ENCODE measurements at regions not wholly inside any gene's neighbourhood (a gene's known extent, or its start where the extent isn't known, plus 50 kb on each side); places are given as distances from the start of the nearest gene placed in this dataset.
A peak's percentile ranks its signal among the peaks of the same experiment; 100 is the strongest.
"Not testable (repeated sequence)": the region's sequence is repeated elsewhere in the genome, so short reads cannot be mapped to it uniquely, and the experiment has no call there.

DNA sequence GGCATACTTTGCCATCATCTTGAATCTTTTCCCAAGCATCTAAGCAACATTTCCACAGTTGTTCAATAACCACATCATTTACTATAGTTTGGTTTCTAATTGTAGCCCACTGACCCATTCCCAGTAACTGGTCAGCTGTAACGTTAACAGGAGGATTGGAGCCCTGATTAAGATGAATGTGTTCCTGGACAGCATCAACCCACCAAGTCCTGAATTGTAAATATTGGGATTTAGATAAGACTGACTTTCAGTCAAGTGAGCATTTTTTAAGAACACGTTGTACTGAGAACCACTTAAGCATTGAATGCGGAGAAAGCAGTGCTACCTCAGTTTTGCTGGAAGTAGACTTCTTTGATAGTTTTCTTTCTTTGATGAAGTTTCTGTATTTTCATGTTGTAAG, 53.3 kb upstream of the ARL4D start:
- DNase-seq, result not testable (repeated sequence)

DNA sequence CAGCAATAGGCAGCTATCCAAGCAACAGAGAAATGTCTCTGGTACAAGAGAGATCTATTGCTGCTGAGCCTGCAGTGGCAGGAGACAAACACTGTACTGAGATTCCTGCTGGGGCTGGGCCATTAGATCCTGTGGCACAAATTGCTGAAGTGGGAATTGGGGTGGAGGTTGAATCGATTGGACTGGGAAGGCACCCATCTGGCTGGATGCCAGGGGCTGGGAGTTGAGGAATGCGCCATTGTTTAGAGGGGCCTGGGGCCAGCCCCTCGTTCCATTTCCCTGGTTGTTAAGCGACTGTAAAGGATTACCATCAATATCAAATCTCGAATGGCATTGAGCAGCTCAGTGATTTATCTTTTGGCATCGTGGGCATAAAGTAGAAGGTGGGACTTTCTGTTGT, 54.1 kb upstream of the ARL4D start:
- no peak for DNase-seq

DNA sequence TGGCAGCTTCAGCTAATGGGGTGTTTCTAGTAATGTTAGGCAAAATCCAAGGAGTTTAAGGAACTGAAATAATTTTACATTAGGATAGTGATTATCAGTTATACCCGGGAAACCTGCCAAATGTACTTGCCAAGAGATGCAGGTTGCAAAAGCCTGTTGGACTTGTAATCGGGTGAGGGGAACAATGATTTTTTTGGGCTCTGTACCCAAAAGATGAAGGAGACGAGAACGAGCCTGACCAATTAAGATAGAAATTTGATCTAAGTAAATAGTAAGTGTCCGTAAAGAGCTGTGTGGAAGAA, 56.3 kb upstream of the ARL4D start:
- DNase-seq, result no peak

DNA sequence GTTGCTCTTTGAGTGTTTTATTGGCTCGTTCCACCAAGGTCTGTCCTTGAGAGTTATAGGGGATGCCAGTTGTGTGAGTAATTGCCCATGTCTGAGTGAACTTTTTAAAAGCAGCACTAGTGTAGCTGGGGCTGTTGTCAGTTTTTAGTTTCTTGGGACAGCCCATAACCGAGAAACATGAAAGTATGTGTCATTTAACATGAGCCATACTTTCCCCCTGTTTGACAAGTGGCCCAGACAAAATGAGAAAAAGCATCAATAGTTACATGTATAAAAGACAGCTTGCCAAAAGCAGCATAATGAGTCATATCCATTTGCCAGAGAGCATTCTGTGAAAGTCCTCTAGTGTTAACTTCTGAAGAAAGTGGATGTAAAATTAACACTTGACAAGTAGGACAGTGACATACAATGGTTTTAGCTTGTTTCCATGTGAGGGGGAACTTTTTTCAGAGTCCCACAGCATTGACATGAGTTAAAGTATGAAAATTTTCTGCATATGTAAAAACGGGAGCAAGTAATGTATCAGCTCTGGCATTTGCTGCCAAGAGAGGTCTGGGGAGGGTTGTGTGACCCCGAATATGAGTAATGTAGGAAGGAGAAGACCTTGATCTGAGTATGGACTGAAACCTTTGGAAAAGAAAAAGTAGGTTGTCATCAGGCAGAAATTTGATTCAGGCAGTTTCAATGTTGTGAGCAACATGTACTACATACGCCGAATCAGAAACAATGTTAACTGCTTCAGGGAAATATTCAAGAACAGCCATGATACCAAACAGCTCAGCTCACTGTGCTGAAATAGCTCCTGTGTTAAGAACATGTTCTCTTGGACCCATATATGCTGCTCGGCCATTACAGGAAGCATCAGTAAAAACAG, 56.8 kb upstream of the ARL4D start:
- no peak for DNase-seq

DNA sequence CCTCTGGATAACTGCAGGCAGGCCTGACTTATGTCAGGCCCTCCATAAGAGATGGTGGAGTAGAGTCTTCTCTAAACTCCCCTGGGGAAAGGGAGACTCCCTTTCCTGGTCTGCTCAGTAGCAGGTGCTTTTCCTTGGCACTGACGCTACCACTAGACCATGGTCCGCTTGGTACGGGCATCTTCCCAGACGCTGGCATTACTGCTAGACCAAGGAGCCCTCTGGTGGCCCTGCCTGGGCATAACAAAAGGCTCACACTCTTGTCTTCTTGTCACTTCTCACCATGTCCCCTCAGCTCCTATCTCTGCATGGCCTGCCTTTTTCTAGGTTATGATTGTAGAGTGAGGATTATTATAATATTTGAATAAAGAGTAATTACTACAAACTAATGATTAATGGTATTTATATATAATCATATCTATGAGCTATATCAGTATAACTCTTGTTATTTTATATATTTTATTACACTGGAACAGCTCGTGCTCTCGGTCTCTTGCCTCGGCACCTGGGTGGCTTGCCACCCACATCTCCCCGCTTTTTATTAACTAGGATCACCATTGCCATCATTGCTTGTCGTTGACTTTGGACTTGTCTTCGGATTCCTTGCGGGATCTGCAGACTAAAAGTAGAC, 59.8 kb upstream of the ARL4D start:
- DNase-seq, result peak; percentile 20

DNA sequence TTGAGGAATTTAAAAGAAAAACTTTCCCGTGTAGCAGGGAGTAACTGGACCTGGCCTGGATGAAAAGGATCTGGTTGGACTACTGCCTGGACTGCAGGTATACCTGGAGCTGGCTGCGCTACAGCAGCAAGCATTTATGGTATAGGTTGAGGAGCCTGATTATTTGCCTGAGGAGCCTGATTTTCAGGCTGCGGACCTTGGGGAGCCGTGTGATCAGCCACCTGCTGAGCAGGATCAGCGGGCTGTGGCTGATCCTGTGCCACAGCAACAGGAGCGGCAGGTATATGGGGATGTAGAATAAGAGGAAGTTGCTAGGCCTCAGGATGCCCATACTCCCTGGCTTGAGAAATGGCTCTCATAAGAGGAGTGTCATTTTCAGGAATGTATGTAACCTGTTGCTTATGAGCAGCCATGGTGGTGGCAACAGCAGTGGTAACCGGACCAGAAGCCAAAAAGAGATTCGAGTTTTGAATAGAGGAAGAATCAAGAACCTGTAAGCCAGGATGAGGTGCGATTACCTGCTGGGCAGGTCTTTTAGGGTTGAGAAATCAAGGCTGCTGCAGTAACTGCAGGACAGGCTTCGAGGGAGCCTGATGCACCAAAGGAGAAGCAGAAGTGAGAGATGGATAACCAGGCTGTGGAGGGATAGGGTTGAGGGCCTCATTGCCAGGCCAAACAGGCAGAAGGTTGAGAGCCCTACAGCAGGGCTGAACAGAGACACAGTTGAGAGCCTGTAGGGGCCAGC, 60.9 kb upstream of the ARL4D start:
- no peak for DNase-seq

DNA sequence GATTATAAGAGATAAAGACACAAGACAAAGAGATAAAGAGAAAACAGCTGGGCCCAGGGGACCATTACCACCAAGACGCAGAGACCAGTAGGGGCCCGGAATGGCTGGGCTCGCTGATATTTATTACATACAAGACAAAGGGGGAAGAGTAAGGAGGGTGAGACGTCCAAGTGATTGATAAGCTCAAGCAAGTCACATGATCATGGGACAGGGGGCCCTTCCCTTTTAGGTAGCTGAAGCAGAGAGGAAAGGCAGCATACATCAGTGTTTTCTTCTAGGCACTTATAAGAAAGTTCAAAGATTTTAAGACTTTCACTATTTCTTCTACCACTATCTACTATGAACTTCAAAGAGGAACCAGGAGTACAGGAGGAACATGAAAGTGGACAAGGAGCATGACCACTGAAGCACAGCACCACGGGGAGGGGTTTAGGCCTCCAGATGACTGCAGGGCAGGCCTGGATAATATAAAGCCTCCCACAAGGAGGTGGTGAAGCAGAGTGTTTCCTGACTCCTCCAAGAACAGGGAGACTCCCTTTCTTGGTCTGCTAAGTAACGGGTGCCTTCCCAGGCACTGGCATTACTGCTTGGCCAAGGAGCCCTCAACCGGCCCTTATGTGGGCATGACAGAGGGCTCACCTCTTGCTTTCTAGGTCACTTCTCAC, 63.9 kb upstream of the ARL4D start:
- no peak for DNase-seq

DNA sequence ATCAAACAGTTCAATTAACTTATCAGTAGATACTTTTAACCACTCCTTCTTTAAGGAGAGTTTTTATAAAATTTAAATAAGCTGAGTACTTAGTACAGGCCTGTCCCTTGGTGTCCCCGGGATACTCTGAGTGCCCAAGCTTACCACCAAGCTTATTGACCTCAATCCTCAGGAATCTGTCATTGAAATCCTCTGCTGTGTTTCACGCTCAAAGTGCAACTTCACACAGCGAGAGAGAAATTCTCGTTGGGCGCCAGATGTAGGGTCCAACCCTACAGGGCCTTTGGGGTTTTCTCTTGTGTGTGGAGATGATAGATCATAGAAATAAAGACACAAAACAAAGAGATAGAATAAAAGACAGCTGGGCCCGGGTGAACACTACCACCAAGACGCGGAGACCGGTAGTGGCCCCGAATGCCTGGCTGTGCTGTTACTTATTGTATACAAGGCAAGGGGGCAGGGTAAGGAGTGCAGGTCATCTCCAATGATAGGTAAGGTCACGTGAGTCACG, 65.3 kb upstream of the ARL4D start:
- DNase-seq, result no peak

DNA sequence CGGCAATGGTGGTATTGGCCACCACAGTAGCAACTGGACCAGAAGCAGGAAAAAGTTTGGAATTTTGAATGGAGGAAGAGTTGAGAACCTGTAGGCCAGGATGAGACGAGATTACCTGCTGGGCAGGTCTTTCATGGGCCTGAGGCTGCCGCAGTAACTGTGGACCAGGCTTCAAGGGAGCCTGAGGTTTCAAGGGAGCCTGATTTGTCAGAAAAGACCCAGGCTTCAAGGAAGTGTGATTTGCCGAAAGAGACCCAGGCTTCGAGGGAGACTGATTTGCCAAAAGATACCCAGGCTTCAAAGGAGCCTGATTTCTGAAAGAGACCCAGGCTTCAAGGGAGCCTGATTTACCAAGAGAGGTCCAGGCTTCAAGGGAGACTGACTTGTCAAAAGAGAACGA, 66.6 kb upstream of the ARL4D start:
- no peak for DNase-seq

DNA sequence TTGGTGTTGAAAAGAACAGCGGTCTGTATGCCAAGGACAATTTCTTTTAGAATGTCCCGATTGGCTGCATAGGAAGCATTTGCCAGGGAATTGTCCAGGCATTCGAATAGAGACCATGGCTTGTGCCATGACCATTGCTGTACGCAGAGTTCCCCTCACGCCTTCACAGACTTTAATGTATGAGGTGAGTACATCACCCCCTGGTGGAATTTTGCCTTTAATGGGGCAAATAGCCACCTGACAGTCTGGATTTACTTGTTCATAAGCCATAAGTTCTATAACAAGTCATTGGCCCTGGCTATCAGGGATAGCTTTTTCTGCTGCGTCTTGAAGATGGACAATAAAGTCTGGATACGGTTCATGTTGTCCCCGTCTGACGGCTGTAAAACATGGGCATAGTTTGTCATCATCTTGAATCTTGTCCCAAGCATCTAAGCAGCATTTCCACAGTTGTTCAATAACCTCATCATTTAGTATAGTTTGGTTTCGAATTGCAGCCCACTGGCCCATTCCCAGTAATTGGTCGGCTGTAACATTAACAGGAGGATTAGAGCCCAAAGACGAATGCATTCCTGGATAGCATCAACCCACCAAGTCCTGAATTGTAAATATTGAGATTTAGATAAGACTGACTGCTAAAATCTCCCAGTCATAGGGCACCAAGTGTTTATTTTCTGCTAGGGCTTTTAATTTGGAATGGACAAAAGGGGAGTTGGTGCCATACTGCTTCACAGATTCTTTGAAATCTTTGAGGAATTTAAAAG, 67.7 kb upstream of the ARL4D start:
- no peak for DNase-seq

DNA sequence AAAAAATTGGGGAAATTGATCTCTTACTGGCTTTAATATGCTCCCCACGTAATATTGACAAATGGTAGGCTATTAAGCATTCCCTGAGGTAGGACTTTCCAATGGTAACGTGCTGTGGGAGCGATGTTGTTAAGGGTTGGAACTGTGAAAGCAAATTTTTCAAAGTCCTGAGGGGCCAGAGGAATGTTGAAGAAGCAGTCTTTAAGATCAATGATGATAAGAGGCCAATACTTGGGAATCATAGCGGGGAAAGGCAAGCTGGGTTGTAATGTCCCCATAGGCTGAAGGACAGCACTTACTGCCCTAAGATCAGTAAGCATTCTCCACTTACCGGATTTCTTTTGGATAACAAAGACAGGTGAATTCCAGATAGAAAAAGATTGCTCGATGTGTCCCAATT, 69.6 kb upstream of the ARL4D start:
- DNase-seq, result no peak

DNA sequence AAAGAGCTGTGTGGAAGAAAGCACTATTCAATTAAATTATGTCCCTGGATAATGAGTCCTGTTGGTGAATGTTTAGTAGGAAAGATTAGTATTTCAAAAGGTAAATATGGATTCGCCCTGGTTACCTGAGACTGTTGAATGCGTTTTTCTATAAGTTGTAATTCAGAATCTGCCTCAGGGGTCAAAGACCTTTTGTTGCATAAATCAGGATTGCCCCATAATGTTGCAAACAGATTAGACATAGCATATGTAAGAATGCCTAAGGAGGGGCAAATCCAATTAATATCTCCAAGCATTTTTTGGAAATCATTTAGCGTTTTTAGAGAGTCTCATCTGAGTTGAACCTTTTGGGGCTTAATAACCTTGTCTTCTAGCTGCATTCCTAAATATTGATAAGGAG, 70.1 kb upstream of the ARL4D start:
- DNase-seq, result no peak

DNA sequence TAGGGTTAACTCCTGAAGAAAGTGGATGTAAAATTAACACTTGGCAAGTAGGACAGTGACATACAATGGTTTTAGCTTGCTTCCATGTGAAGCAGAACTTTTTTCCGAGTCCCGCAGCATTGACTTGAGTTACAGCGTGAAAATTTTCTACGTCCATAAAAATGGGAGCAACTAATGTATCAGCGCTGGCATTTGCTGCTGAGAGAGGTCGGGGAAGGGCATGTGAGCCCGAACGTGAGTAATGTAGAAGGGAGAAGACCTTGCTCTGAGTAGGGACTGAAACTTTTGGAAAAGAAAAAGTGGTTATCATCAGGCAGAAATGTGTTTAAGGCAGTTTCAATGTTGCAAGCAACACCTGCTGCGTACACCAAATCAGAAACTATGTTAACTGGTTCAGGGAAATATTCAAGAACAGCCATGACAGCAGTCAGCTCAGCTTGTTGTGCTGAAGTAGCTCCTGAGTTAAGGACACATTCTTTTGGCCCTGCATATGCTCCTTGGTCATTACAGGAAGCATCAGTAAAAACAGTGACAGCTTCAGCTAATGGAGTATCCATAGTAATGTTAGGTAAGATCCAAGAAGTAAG, 70.9 kb upstream of the ARL4D start:
- no peak for DNase-seq

DNA sequence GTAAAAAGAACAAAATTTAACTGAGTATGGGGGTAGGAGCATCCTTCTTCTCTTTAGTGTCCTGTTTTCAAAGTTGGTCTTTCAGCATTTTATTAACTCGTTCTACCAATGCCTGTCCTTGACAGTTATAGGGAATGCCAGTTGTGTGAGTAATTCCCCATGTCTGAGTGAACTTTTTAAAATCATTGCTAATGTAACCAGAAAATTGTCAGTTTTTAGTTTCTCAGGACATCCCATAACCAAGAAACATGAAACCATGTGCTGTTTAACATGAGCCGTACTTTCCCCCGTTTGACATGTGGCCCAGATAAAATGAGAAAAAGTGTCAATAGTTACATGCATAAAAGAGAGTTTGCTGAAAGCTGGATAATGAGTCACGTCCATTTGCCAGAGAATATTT, 71.4 kb upstream of the ARL4D start:
- no peak for DNase-seq

DNA sequence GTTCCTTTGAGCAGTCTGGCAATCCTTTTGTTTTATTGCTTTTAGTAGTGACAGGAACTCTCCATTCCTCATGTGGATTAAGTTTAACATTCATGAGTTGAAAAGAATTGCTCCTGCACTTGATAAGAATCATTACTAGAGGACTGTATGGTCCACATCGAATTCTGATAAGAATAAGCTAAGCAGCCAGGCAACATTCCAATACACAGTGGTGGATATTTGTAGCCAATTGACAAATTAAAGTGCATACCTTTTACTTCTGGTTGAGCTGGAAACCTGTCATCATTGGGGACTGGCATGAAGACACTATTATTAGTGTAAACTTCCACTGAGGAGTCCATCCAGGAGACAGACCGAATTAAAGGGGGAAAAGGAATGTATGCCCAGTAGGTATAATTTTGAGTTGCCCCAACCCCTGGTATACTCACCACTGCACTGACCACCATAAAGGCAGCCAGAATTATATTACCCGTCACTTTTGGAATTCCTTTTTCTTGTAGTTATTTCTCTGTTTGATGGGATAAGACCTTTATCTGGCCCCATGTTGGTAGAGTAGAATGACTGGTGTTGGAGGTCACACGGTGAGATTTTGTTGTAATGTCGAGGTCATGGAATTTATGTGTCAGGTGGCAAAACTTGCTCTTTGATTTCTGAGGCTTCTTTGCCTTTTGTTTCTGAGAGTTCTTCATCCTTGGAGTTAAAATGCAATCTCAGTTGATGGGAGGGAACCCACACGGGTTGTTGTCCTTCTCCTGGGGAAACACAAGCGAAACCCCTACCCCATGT, 72.1 kb upstream of the ARL4D start:
- DNase-seq, result no peak

DNA sequence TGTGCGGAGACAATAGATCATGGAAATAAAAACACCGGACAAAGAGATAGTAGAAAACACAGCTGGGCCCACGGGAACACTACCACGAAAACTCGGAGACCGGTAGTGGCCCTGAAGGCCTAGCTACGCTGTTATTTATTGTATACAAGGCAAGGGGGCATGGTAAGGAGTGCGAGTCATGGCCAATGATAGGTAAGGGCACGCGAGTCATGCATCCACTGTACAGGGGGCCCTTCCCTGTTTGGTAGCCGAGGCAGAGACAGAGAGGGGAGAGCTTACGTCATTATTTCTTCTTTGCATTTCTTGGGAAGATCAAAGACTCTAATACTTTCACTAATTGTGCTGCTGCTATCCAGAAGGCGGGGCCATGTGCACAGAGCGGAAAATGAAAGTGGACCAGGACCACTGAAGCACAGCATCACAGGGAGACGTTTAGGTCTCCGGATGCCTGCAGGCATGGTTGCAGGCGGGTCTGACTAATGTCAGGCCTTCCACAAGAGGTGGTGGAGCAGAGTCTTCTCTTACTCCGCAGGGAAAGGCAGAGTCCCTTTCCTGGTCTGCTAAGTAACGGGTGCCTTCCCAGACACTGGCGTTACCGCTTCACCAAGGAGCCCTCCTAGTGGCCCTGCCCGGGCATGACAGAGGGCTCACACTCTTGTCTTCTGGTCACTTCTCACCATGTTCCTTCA, 74.4 kb upstream of the ARL4D start:
- no peak for DNase-seq

DNA sequence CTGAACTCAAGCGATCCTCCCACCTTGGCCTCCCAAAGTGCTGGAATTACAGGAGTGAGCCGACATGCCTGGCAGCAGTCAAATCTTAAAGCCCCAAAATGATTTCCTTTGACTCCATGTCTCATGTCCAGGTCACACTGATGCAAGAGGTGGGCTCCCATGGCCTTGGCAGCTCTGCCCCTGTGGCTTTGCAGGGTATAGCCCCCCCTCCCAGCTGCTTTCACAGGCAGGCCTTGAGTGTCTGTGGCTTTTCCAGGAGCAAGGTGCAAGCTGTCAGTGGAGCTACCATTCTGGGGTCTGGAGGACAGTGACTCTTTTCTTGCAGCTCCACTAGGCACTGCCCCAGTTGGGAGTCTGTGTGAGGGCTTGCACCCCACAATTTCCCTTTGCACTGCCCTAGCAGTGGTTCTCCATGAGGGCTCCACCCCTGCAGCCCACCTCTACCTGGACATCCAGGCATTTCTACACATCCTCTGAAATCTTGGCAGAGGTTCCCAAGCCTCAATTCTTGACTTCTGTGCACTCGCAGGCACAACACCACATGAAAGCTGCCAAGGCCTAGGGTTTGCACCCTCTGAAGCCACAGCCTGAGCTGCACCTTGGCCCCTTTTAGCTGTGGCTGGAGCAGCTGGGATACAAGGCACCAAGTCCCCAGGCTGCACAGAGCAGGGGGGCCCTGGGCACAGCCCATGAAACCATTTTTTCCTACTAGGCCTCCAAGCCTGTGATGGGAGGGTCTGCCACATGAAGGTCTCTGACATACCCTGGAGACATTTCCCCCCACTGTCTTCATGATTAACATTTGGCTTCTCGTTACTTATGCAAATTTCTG, 79.3 kb upstream of the ARL4D start:
- DNase-seq, result no peak

DNA sequence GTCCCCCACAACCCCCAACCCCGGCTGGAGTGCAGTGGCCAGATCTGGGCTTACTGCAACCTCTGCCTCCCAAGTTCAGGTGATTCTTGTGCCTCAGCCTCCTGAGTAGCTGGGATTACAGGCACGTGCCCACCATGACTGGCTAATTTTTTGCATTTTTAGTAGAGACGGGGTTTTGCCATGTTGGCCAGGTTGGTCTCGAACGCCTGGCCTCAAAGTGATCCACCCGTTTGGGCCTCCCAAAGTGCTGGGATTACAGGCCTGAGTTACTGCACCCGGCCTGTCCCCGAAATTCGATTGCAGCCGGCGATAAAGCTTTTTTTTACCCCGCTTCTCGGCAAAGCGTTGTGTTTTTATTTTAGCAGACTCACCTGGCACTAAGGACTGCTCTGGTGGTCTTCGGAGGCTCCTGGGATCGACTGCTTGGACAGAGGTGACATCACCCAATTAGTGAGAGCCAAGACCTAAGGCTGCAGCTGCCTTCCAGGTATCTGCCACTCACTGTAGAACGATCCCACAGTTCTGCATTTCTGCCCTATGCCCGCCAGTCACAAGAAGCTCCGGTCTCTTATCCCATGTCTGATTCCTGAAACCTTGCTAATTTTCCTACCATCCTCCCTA, 82.2 kb upstream of the ARL4D start:
- no peak for DNase-seq

DNA sequence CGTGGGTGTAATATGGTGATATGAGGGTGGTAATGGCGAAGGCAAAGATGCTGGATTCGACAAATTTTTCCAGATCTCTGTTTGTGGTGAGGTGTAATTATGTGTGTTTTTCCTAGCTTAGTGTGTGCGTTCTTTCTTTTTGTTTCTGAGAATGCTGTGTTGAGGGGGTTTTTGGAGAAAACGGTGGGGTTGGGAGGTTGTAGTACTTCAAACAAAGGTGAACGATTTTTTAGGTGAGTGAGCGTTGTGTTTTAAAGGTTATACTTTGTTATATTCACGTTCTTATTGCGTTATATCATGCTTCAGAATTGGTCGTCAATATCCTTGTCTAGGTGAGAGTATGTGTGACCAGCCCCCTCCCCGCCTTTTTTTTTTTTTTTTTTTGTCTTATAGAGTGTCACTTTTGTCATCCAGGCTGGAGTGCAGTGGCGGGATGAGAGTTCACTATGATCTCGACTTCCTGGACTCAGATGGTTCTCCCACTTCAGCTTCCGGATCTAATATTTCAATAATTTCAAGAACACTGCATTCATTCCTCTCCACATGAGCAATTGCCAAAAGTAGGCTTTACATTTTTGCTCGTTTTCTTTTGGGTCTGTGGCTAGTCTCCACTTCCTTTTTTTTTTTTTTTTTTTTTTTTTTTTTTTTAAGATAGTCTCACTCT, 82.2 kb upstream of the RNU2-1 start:
- no peak for DNase-seq
